ENCODE measurements at regions not wholly inside any gene's neighbourhood (a gene's known extent, or its start where the extent isn't known, plus 50 kb on each side); places are given as distances from the start of the nearest gene placed in this dataset.

- TF ChIP-seq TAF1 (IDR thresholded peaks at IDR 0.05; ENCODE audit: borderline replicate concordance, insufficient read depth, low read length) (no peak), SIN3A (IDR thresholded peaks at IDR 0.05; ENCODE audit: borderline replicate concordance, insufficient read depth, low read length) (no peak), POLR2AphosphoS5 (IDR thresholded peaks at IDR 0.05; ENCODE audit: low read depth, low read length) (no peak)
- TF ChIP-seq, protein P1, sequence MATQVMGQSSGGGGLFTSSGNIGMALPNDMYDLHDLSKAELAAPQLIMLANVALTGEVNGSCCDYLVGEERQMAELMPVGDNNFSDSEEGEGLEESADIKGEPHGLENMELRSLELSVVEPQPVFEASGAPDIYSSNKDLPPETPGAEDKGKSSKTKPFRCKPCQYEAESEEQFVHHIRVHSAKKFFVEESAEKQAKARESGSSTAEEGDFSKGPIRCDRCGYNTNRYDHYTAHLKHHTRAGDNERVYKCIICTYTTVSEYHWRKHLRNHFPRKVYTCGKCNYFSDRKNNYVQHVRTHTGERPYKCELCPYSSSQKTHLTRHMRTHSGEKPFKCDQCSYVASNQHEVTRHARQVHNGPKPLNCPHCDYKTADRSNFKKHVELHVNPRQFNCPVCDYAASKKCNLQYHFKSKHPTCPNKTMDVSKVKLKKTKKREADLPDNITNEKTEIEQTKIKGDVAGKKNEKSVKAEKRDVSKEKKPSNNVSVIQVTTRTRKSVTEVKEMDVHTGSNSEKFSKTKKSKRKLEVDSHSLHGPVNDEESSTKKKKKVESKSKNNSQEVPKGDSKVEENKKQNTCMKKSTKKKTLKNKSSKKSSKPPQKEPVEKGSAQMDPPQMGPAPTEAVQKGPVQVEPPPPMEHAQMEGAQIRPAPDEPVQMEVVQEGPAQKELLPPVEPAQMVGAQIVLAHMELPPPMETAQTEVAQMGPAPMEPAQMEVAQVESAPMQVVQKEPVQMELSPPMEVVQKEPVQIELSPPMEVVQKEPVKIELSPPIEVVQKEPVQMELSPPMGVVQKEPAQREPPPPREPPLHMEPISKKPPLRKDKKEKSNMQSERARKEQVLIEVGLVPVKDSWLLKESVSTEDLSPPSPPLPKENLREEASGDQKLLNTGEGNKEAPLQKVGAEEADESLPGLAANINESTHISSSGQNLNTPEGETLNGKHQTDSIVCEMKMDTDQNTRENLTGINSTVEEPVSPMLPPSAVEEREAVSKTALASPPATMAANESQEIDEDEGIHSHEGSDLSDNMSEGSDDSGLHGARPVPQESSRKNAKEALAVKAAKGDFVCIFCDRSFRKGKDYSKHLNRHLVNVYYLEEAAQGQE (IDR thresholded peaks at IDR 0.05; ENCODE audit: insufficient read depth in 1 of 2, low read depth in 2 of 2, low read length in 2 of 2): no peak
Measured at GRCh38 chr2:64221935-64222334, 77.7 kb upstream of the PELI1 start.

All from PFSK-1 (cell line).